IMR-90 (cell line): ENCODE measurements at regions not wholly inside any gene's neighbourhood (a gene's known extent, or its start where the extent isn't known, plus 50 kb on each side); places are given as distances from the start of the nearest gene placed in this dataset.

ENCODE experiments used
- ATAC-seq: fragments of 200-7000 bp; cut with Tn5 transposase; 2 replicates; pipeline ENCODE4 v1.9.1; 2020; ENCODE audit warnings: low read depth, mild to moderate bottlenecking, moderate library complexity
- BruUV-seq: library from RNA; stranded (reverse); fragments of 400-500 nt; replicated peaks from 2 replicates; lab custom pipeline; 2021; lab: Mats Ljungman, UMichigan
- CTCF ChIA-PET: fragments of 300-600 bp; formaldehyde crosslinking; extraction: SDS; loops from one replicate; lab custom pipeline; 2021; ENCODE audit warnings: antibody characterized with exemption; lab: Yijun Ruan, JAX
- POLR2A ChIA-PET: fragments of 300-600 bp; sonication (Branson Sonifier 250); formaldehyde crosslinking; loops from one replicate; lab custom pipeline; 2022; ENCODE audit warnings: antibody characterized with exemption; ENCODE audit not compliant: unreplicated experiment; lab: Charles Lee
- DNase-seq: peaks from one replicate; pipeline ENCODE4 v3.0.0; 2013
- H2AFZ ChIP-seq: replicated peaks from 2 replicates; pipeline ENCODE3; 2013; ENCODE audit warnings: low read length, mild to moderate bottlenecking; ENCODE audit not compliant: poor library complexity
- H2AK5ac ChIP-seq: 2 replicates; pipeline ENCODE4 v1.6.1; 2013; ENCODE audit warnings: low read depth, low read length, inconsistent platforms
- H2AK9ac ChIP-seq: replicated peaks from 2 replicates; pipeline ENCODE3; 2013; ENCODE audit warnings: mild to moderate bottlenecking, low read depth, low read length, moderate library complexity; ENCODE audit not compliant: poor library complexity
- H2BK120ac ChIP-seq: 2 replicates; pipeline ENCODE4 v1.6.1; 2013; ENCODE audit warnings: low read depth, low read length, inconsistent platforms
- H2BK15ac ChIP-seq: 3 replicates; pipeline ENCODE4 v1.6.1; 2013; ENCODE audit warnings: low read depth, low read length, inconsistent platforms
- H2BK20ac ChIP-seq: 2 replicates; pipeline ENCODE4 v1.6.1; 2013; ENCODE audit warnings: low read depth, mild to moderate bottlenecking, inconsistent platforms, low read length, moderate library complexity
- H2BK5ac ChIP-seq: 2 replicates; pipeline ENCODE4 v1.6.1; 2013; ENCODE audit warnings: mild to moderate bottlenecking, low read depth, low read length, inconsistent platforms; ENCODE audit not compliant: poor library complexity, severe bottlenecking
- H3K14ac ChIP-seq: replicated peaks from 2 replicates; pipeline ENCODE4 v1.6.1; 2013; ENCODE audit warnings: low read depth, low read length, inconsistent platforms
- H3K18ac ChIP-seq: 2 replicates; pipeline ENCODE4 v1.6.1; 2013; ENCODE audit warnings: low read depth, low read length, control low read depth
- H3K23ac ChIP-seq: 2 replicates; pipeline ENCODE4 v1.6.1; 2013; ENCODE audit warnings: low read depth, low read length, inconsistent platforms
- H3K27ac ChIP-seq: 2 replicates; pipeline ENCODE4 v1.5.1; 2013; ENCODE audit warnings: mild to moderate bottlenecking, control low read depth, low read length; ENCODE audit not compliant: insufficient read depth
- H3K27me3 ChIP-seq: 2 replicates; pipeline ENCODE4 v1.6.1; 2013; ENCODE audit warnings: low read length; ENCODE audit not compliant: control insufficient read depth, insufficient read depth
- H3K36me3 ChIP-seq: 2 replicates; pipeline ENCODE4 v1.6.1; 2013; ENCODE audit warnings: low read length, mixed read lengths; ENCODE audit not compliant: control insufficient read depth, insufficient read depth
- H3K4ac ChIP-seq: 2 replicates; pipeline ENCODE4 v1.6.1; 2013; ENCODE audit warnings: low read depth, low read length, inconsistent platforms
- H3K4me1 ChIP-seq: 2 replicates; pipeline ENCODE4 v1.6.1; 2013; ENCODE audit warnings: low read length, mixed read lengths; ENCODE audit not compliant: control insufficient read depth, insufficient read depth
- H3K4me2 ChIP-seq: 2 replicates; pipeline ENCODE4 v1.6.1; 2013; ENCODE audit warnings: low read depth, mild to moderate bottlenecking, control low read depth, low read length, moderate library complexity
- H3K4me3 ChIP-seq: 2 replicates; pipeline ENCODE4 v1.5.1; 2013; ENCODE audit warnings: low read depth, mild to moderate bottlenecking, control low read depth, low read length, moderate library complexity; ENCODE audit not compliant: insufficient read depth
- H3K56ac ChIP-seq: 2 replicates; pipeline ENCODE4 v1.6.1; 2013; ENCODE audit warnings: low read length, inconsistent platforms; ENCODE audit not compliant: insufficient read depth; ENCODE audit errors: extremely low read depth
- H3K79me1 ChIP-seq, 2 experiments: 2 replicates each; pipeline ENCODE4 v1.6.1; 2013; ENCODE audit warnings: low read length in 2 of 2, inconsistent platforms in 1 of 2, low read depth in 1 of 2
- H3K9ac ChIP-seq: 2 replicates; pipeline ENCODE4 v1.6.1; 2013; ENCODE audit warnings: low read depth, low read length, control low read depth
- H3K9me1 ChIP-seq: 2 replicates; pipeline ENCODE4 v1.6.1; 2013; ENCODE audit warnings: low read length, inconsistent platforms; ENCODE audit not compliant: insufficient read depth
- H3K9me3 ChIP-seq: 2 replicates; pipeline ENCODE4 v1.6.1; 2013; ENCODE audit warnings: low read length; ENCODE audit not compliant: control insufficient read depth, insufficient read depth
- H4K20me1 ChIP-seq: 2 replicates; pipeline ENCODE4 v1.6.1; 2013; ENCODE audit warnings: low read length, inconsistent platforms; ENCODE audit not compliant: insufficient read depth
- H4K5ac ChIP-seq: 2 replicates; pipeline ENCODE4 v1.6.1; 2013; ENCODE audit warnings: mild to moderate bottlenecking, low read depth, low read length, control low read depth
- H4K8ac ChIP-seq, 2 experiments: 2 replicates each; pipeline ENCODE4 v1.6.1; 2013; ENCODE audit warnings: low read depth in 2 of 2, low read length in 2 of 2, control low read depth in 1 of 2, inconsistent platforms in 1 of 2
- H4K91ac ChIP-seq: 2 replicates; pipeline ENCODE4 v1.6.1; 2013; ENCODE audit warnings: low read depth, low read length, inconsistent platforms; ENCODE audit not compliant: insufficient read depth
- BHLHE40 ChIP-seq: fragments of 150-350 bp; IDR thresholded peaks from 2 replicates; pipeline ENCODE4 v1.6.1; 2016; ENCODE audit warnings: mild to moderate bottlenecking, low read depth, low read length
- CEBPB ChIP-seq: IDR thresholded peaks from 2 replicates; pipeline ENCODE4 v1.6.1; 2012; ENCODE audit warnings: low read depth, low read length, improper control_type of control experiment
- CHD1 ChIP-seq: IDR thresholded peaks from 2 replicates; pipeline ENCODE4 v1.6.1; 2012; ENCODE audit warnings: low read depth, low read length, improper control_type of control experiment
- CTCF ChIP-seq: conservative IDR thresholded peaks from 2 replicates; pipeline ENCODE4 v1.5.1; 2012; ENCODE audit warnings: mild to moderate bottlenecking, low read depth, low read length, improper control_type of control experiment
- ELK1 ChIP-seq: fragments of 150-350 bp; IDR thresholded peaks from 2 replicates; pipeline ENCODE4 v1.6.1; 2016; ENCODE audit warnings: low read depth, mild to moderate bottlenecking, low read length, moderate library complexity, borderline replicate concordance
- FOS ChIP-seq: fragments of 150-350 bp; IDR thresholded peaks from 2 replicates; pipeline ENCODE4 v1.6.1; 2016; ENCODE audit warnings: low read depth, low read length
- MAFK ChIP-seq: IDR thresholded peaks from 2 replicates; pipeline ENCODE4 v1.6.1; 2012; ENCODE audit warnings: low read depth, low read length, improper control_type of control experiment
- MAZ ChIP-seq: IDR thresholded peaks from 2 replicates; pipeline ENCODE4 v1.6.1; 2012; ENCODE audit warnings: low read depth, mild to moderate bottlenecking, low read length, improper control_type of control experiment, moderate library complexity, borderline replicate concordance
- MXI1 ChIP-seq: IDR thresholded peaks from 2 replicates; pipeline ENCODE4 v1.6.1; 2012; ENCODE audit warnings: low read depth, mild to moderate bottlenecking, low read length, moderate library complexity, borderline replicate concordance
- NFE2L2 ChIP-seq: fragments of 150-350 bp; IDR thresholded peaks from 2 replicates; pipeline ENCODE4 v1.6.1; 2016; ENCODE audit warnings: low read depth, mild to moderate bottlenecking, low read length
- POLR2A ChIP-seq: IDR thresholded peaks from 2 replicates; pipeline ENCODE4 v1.6.1; 2012; ENCODE audit warnings: mild to moderate bottlenecking, low read depth, low read length
- RAD21 ChIP-seq: IDR thresholded peaks from 2 replicates; pipeline ENCODE4 v1.6.1; 2012; ENCODE audit warnings: low read length, improper control_type of control experiment
- RCOR1 ChIP-seq: IDR thresholded peaks from 2 replicates; pipeline ENCODE4 v1.6.1; 2012; ENCODE audit warnings: mild to moderate bottlenecking, low read length, improper control_type of control experiment; ENCODE audit not compliant: insufficient replicate concordance
- RFX5 ChIP-seq: IDR thresholded peaks from 2 replicates; pipeline ENCODE4 v1.8.0; 2012; ENCODE audit warnings: low read depth, mild to moderate bottlenecking, low read length, moderate library complexity
- SMC3 ChIP-seq: fragments of 150-350 bp; IDR thresholded peaks from 2 replicates; pipeline ENCODE4 v1.6.1; 2016; ENCODE audit warnings: low read depth, mild to moderate bottlenecking, antibody characterized with exemption, low read length, moderate library complexity
- USF2 ChIP-seq: fragments of 150-350 bp; IDR thresholded peaks from 2 replicates; pipeline ENCODE4 v1.6.1; 2017; ENCODE audit warnings: mild to moderate bottlenecking, antibody characterized with exemption, low read length, low read depth
- WGBS, 2 experiments: methylation state at CpG; one replicate each; pipeline versions ENCODE4 v1.1.5 to v1.1.7; 2013; ENCODE audit warnings: missing lambda C conversion rate in 2 of 2; ENCODE audit not compliant: insufficient read length in 1 of 2; ENCODE audit errors: extremely low coverage in 2 of 2; 5-methylcytosine and 5-hydroxymethylcytosine counted together
- dilution Hi-C: fragments of 300-500 bp; cut with HindIII; formaldehyde crosslinking; loops from one replicate; pipeline ENCODE4 v1.14.3; 2018; ENCODE audit warnings: low sequenced_read_pairs; ENCODE audit not compliant: unreplicated experiment
- in situ Hi-C: fragments of 300-500 bp; cut with MboI; formaldehyde crosslinking; loops from 3 replicates; pipeline ENCODE4 v1.14.3; 2019; ENCODE audit warnings: low sequenced_read_pairs, inconsistent platforms, mixed read lengths
- intact Hi-C: fragments of 100-400 bp; cut with micrococcal nuclease; formaldehyde crosslinking; loops from 2 replicates; pipeline ENCODE4 v1.10.0; 2022

DNA sequence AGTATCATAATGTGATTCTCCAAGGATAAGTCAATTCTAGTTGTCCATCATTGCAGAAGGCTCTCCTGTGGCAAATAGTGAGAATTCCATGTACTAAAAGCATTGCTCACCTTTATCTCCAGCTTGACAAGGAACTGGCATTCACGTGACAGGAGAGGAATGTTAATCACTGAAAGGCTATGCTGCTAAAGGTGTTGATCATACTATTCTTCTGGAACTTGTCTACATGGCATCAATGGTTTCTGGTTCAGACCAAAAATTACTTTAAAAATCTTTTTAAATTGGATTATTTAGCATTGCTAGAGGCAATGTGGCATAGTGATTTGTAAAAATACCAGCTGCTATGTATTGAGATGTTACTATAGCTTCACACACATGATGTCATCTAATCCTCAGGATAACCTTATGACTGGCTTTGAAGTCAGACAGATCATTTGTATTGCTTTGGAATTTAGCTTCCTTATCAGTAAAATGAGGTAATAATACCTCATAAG is 414.4 kb downstream of the MTX2 start:
- no peak overlapping the region for H3K14ac ChIP-seq
- ATAC-seq (no peak), DNase-seq (no peak)
- H4K5ac ChIP-seq: no peak overlapping the region
- no peaks in the 10 kb centered on the region for H3K36me3 ChIP-seq
- CTCF ChIA-PET: interaction anchor here (0.6 kb wide), 1 partner anchor 459 kb away, joined by 3 read pairs; no protein-coding TSS in a partner anchor
- in situ Hi-C loops: no loop called here
- H3K18ac ChIP-seq: no peak overlapping the region
- no peak overlapping the region for H3K4ac ChIP-seq
- H4K8ac ChIP-seq: no peak overlapping the region
- TF ChIP-seq RCOR1: no peak
- TF ChIP-seq ELK1: no peak
- no peak for TF ChIP-seq RFX5
- no peak for TF ChIP-seq FOS
- no peak for TF ChIP-seq MAFK
- TF ChIP-seq CHD1: no peak
- no peak for TF ChIP-seq POLR2A
- no peak for TF ChIP-seq CEBPB
- TF ChIP-seq RAD21: no peak
- TF ChIP-seq MAZ: no peak
- TF ChIP-seq BHLHE40: no peak
- no peak for TF ChIP-seq CTCF
- no peak for TF ChIP-seq USF2
- no peak for TF ChIP-seq SMC3
- TF ChIP-seq MXI1: no peak
- TF ChIP-seq NFE2L2: no peak
- H3K4me3 ChIP-seq: no peak overlapping the region
- no peaks in the 10 kb centered on the region for H3K79me1 ChIP-seq
- no peak overlapping the region for H2BK15ac ChIP-seq
- H3K4me2 ChIP-seq: no peak overlapping the region
- no peaks in the 10 kb centered on the region for H3K27me3 ChIP-seq
- dilution Hi-C loops: no loop called here
- H2BK120ac ChIP-seq: no peak overlapping the region
- H3K23ac ChIP-seq: no peak overlapping the region
- H2AFZ ChIP-seq: no peak overlapping the region
- H3K56ac ChIP-seq: no peak overlapping the region
- H2BK5ac ChIP-seq: no peak overlapping the region
- H2AK5ac ChIP-seq: no peak overlapping the region
- no CpG with 5 or more reads among the region's 1 CpG for WGBS, 2 experiments
- POLR2A ChIA-PET: no interaction called here
- H2AK9ac ChIP-seq: no peak overlapping the region
- H3K9me1 ChIP-seq: no peaks in the 10 kb centered on the region
- BruUV-seq: no TSS peak
- no peaks in the 10 kb centered on the region for H3K4me1 ChIP-seq
- H3K9ac ChIP-seq: no peak overlapping the region
- H3K27ac ChIP-seq: no peak overlapping the region
- H3K9me3 ChIP-seq: no peaks in the 10 kb centered on the region
- no peaks in the 10 kb centered on the region for H4K20me1 ChIP-seq
- H2BK20ac ChIP-seq: no peak overlapping the region
- intact Hi-C loops: no loop called here
- H4K91ac ChIP-seq: no peak overlapping the region
